Prostate gland (tissue), 2 donors: ENCODE measurements at regions not wholly inside any gene's neighbourhood (a gene's known extent, or its start where the extent isn't known, plus 50 kb on each side); places are given as distances from the start of the nearest gene placed in this dataset.

Experiments used
- CTCF ChIP-seq, 4 experiments: fragments of 200-600 bp in 2 of 4; fragments of 450-650 bp in 2 of 4; sonication (generic) in 2 of 4; IDR thresholded peaks; 1 replicate in 3 of 4; 2 replicates in 1 of 4; pipeline ENCODE4 v1.5.1; 2016 to 2019; ENCODE audit warnings: antibody characterized with exemption in 4 of 4, mild to moderate bottlenecking in 2 of 4, moderate library complexity in 2 of 4
- POLR2A ChIP-seq: fragments of 450-650 bp; IDR thresholded peaks from one replicate; pipeline ENCODE4 v1.6.1; 2016; ENCODE audit warnings: antibody characterized with exemption, mild to moderate bottlenecking
- POLR2AphosphoS5 ChIP-seq: sonication (generic); formaldehyde crosslinking; IDR thresholded peaks from one replicate; pipeline ENCODE4 v1.6.1; 2017; ENCODE audit warnings: antibody characterized with exemption

- TF ChIP-seq POLR2AphosphoS5 (no peak), CTCF (IDR thresholded peaks at IDR 0.05) (no peak), POLR2A (no peak)
Observed at GRCh38 chr11:45473341-45473895, 187.3 kb upstream of the SYT13 start.
